ENCODE measurements at regions not wholly inside any gene's neighbourhood (a gene's known extent, or its start where the extent isn't known, plus 50 kb on each side); places are given as distances from the start of the nearest gene placed in this dataset.

DNA sequence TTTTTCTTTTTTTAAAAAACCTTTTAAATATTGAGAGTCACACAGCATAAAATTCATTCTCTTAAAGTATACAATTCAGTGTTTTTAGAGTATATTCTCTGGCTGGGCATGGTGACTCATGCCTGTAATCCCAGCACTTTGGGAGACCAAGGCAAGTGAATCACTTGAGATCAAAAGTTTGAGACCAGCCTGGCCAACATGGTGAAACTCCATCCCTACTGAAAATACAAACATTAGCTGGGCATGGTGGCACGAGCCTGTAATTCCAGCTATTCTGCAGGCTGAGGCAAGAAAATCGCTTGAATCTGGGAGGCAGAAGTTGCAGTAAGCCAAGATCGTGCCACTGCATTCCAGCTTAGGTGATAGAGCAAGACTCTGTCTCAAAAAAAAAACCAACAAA is 68.4 kb upstream of the BCAT1 start:
- in situ Hi-C loops (cut with HindIII; ENCODE audit: extremely low pct_ligation_motif_present, low pct_unique_long_range_greater_than_20kb): no loop called here

More for the DNA sequence above, 68.4 kb upstream of the BCAT1 start:
- BruUV-seq (replicated peaks): no TSS peak
- H3K9me3 ChIP-seq (ENCODE audit: low read length): no peaks in the 10 kb centered on the region
- H3K4me1 ChIP-seq (ENCODE audit: insufficient read depth, low read length): no peaks in the 10 kb centered on the region
- 2% methylated on average over 3 of the region's 3 CpGs for WGBS (ENCODE audit: low lambda C conversion rate)
- intact Hi-C loops (cut with micrococcal nuclease; ENCODE audit: unreplicated experiment): no loop called here
- ATAC-seq (no peak), FAIRE-seq (no peak), DNase-seq (ENCODE audit: low spot score) (no peak)
- no peak overlapping the region for H3K27ac ChIP-seq (ENCODE audit: extremely low read length, insufficient read depth, low read length)
- H3K4me2 ChIP-seq (ENCODE audit: low read depth, low read length): no peak overlapping the region
- no peak overlapping the region for H3K9ac ChIP-seq (ENCODE audit: insufficient read depth, low read depth, low read length)
- H4K20me1 ChIP-seq (ENCODE audit: insufficient read depth, low read length): no peaks in the 10 kb centered on the region
- no peak overlapping the region for H3K4me3 ChIP-seq (replicated peaks in 1 of 3; ENCODE audit: insufficient read depth in 1 of 3, low read depth in 2 of 3, low read length in 3 of 3)
- no peaks in the 10 kb centered on the region for H3K36me3 ChIP-seq (replicated peaks in 1 of 2; ENCODE audit: control insufficient read depth in 1 of 2, insufficient read depth in 2 of 2, low read length in 2 of 2)
- POLR2A ChIA-PET: no interaction called here
- H3K27me3 ChIP-seq (ENCODE audit: control insufficient read depth in 1 of 2, insufficient read depth in 2 of 2, low read length in 2 of 2): no peaks in the 10 kb centered on the region; a peak in 1 of 5 replicates
- CTCF ChIA-PET (ENCODE audit: low intra/inter-chr PET ratio, low total read pairs): no interaction called here
- no peaks in the 10 kb centered on the region for H3K79me2 ChIP-seq (ENCODE audit: insufficient read depth, low read length)
- TF ChIP-seq ZNF205 (CRISPR knock-in tag; IDR thresholded peaks at IDR 0.05) (no peak), HNRNPUL1 (IDR thresholded peaks at IDR 0.05; ENCODE audit: low read depth, low read length) (no peak), SIN3B (IDR thresholded peaks at IDR 0.05; ENCODE audit: low read length) (no peak), DR1 (CRISPR knock-in tag; IDR thresholded peaks at IDR 0.05) (no peak), KDM1A (CRISPR knock-in tag; IDR thresholded peaks at IDR 0.05) (no peak), ZNF775 (CRISPR knock-in tag; IDR thresholded peaks at IDR 0.05; ENCODE audit: borderline replicate concordance) (no peak), ZNF432 (CRISPR knock-in tag; IDR thresholded peaks at IDR 0.05; ENCODE audit: borderline replicate concordance) (no peak), ZNF589 (CRISPR knock-in tag; conservative IDR thresholded peaks at IDR 0.05) (no peak), ZSCAN20 (CRISPR knock-in tag; IDR thresholded peaks at IDR 0.05; ENCODE audit: borderline replicate concordance) (no peak), ARNT (IDR thresholded peaks at IDR 0.05) (no peak), ZNF232 (CRISPR knock-in tag; IDR thresholded peaks at IDR 0.05; ENCODE audit: borderline replicate concordance) (no peak), HINFP (CRISPR knock-in tag; IDR thresholded peaks at IDR 0.05; ENCODE audit: low read depth) (no peak), SNAI1 (CRISPR knock-in tag; IDR thresholded peaks at IDR 0.05; ENCODE audit: borderline replicate concordance) (no peak)
- TF ChIP-seq, protein P1, sequence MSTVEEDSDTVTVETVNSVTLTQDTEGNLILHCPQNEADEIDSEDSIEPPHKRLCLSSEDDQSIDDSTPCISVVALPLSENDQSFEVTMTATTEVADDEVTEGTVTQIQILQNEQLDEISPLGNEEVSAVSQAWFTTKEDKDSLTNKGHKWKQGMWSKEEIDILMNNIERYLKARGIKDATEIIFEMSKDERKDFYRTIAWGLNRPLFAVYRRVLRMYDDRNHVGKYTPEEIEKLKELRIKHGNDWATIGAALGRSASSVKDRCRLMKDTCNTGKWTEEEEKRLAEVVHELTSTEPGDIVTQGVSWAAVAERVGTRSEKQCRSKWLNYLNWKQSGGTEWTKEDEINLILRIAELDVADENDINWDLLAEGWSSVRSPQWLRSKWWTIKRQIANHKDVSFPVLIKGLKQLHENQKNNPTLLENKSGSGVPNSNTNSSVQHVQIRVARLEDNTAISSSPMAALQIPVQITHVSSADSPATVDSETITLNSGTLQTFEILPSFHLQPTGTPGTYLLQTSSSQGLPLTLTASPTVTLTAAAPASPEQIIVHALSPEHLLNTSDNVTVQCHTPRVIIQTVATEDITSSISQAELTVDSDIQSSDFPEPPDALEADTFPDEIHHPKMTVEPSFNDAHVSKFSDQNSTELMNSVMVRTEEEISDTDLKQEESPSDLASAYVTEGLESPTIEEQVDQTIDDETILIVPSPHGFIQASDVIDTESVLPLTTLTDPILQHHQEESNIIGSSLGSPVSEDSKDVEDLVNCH (CRISPR knock-in tag; IDR thresholded peaks at IDR 0.05): no peak
- TF ChIP-seq, protein P2, sequence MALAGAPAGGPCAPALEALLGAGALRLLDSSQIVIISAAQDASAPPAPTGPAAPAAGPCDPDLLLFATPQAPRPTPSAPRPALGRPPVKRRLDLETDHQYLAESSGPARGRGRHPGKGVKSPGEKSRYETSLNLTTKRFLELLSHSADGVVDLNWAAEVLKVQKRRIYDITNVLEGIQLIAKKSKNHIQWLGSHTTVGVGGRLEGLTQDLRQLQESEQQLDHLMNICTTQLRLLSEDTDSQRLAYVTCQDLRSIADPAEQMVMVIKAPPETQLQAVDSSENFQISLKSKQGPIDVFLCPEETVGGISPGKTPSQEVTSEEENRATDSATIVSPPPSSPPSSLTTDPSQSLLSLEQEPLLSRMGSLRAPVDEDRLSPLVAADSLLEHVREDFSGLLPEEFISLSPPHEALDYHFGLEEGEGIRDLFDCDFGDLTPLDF (CRISPR knock-in tag; IDR thresholded peaks at IDR 0.05): no peak
- H2AFZ ChIP-seq (ENCODE audit: low read length): no peak overlapping the region

Data from HepG2 (cell line).